ENCODE measurements at regions not wholly inside any gene's neighbourhood (a gene's known extent, or its start where the extent isn't known, plus 50 kb on each side); places are given as distances from the start of the nearest gene placed in this dataset.

GRCh38 chr12:91627225-91627624 lies 444.6 kb upstream of the DCN start:
- DNase-seq (ENCODE audit: low spot score): no peak
- TF ChIP-seq CTCF (IDR thresholded peaks at IDR 0.05; ENCODE audit: borderline replicate concordance, control extremely low read depth, extremely low read depth, insufficient read depth, missing control alignments): no peak
- in situ Hi-C loops (cut with MboI; ENCODE audit: low sequenced_read_pairs, unreplicated experiment): no loop called here

- in situ Hi-C loops (cut with MboI; ENCODE audit: low sequenced_read_pairs, unreplicated experiment): no loop called here
- no peak for TF ChIP-seq CTCF (IDR thresholded peaks at IDR 0.05; ENCODE audit: borderline replicate concordance, control extremely low read depth, extremely low read depth, insufficient read depth, missing control alignments)
- no peak for DNase-seq (ENCODE audit: low spot score)
Observed at GRCh38 chr12:91622981-91623380, 440.4 kb upstream of the DCN start.

GRCh38 chr12:91622037-91622436 lies 439.4 kb upstream of the DCN start:
- in situ Hi-C loops (cut with MboI; ENCODE audit: low sequenced_read_pairs, unreplicated experiment): no loop called here
- DNase-seq (ENCODE audit: low spot score): no peak
- TF ChIP-seq CTCF (IDR thresholded peaks at IDR 0.05; ENCODE audit: borderline replicate concordance, control extremely low read depth, extremely low read depth, insufficient read depth, missing control alignments): no peak

GRCh38 chr12:91620992-91621391 lies 438.4 kb upstream of the DCN start:
- TF ChIP-seq CTCF (IDR thresholded peaks at IDR 0.05; ENCODE audit: borderline replicate concordance, control extremely low read depth, extremely low read depth, insufficient read depth, missing control alignments): no peak
- in situ Hi-C loops (cut with MboI; ENCODE audit: low sequenced_read_pairs, unreplicated experiment): no loop called here
- no peak for DNase-seq (ENCODE audit: low spot score)

GRCh38 chr12:91620422-91620821 lies 437.8 kb upstream of the DCN start:
- in situ Hi-C loops (cut with MboI; ENCODE audit: low sequenced_read_pairs, unreplicated experiment): no loop called here
- DNase-seq (ENCODE audit: low spot score): no peak

GRCh38 chr12:91618281-91618680 lies 435.7 kb upstream of the DCN start:
- in situ Hi-C loops (cut with MboI; ENCODE audit: low sequenced_read_pairs, unreplicated experiment): no loop called here
- TF ChIP-seq CTCF (IDR thresholded peaks at IDR 0.05; ENCODE audit: borderline replicate concordance, control extremely low read depth, extremely low read depth, insufficient read depth, missing control alignments): no peak
- DNase-seq (ENCODE audit: low spot score): no peak

More at GRCh38 chr12:91620422-91620821, 437.8 kb upstream of the DCN start:
- no peak for TF ChIP-seq CTCF (IDR thresholded peaks at IDR 0.05; ENCODE audit: borderline replicate concordance, control extremely low read depth, extremely low read depth, insufficient read depth, missing control alignments)

DNA sequence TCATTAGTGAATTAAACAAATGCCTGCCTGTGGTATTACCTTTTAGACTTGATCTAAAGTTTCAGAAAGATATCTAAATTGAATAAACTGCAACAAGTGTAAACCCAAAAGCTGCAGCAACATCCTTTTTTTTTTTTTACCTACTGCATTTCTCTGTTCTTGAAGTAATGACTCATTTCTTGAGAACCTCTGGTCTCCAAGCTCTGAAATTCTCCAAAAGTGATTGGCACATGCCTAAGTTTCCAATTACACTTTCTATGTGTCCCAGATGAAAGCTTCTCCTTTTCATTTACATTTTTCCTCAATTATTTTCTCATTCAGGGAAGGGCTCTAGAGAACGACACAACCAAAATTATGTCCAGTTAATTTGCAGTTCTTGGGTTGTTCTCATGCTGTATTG lies 435.2 kb upstream of the DCN start:
- in situ Hi-C loops (cut with MboI; ENCODE audit: low sequenced_read_pairs, unreplicated experiment): no loop called here
- no peak for TF ChIP-seq CTCF (IDR thresholded peaks at IDR 0.05; ENCODE audit: borderline replicate concordance, control extremely low read depth, extremely low read depth, insufficient read depth, missing control alignments)
- no peak for DNase-seq (ENCODE audit: low spot score)

All from GM13976 (cell line).